ENCODE measurements at regions not wholly inside any gene's neighbourhood (a gene's known extent, or its start where the extent isn't known, plus 50 kb on each side); places are given as distances from the start of the nearest gene placed in this dataset.

DNA sequence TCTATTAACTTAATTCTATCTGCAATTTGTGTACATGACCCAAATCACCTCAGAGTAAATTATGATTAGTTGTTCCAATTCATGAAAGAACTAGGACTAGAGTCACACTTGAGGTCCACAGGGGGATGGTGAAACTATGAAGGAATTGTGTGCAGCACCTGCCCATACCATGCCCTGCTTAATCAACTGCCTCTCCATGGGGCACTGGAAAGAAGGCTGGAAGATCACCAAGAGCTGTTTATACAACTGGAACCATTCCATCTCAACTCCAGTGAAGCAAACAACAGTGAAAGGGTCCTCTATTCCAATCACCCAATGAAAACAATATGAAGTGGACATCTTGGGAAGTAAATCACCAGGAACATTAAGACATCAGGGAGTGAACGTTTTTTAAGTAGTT lies 98.7 kb upstream of the SEMA3D start:
- no peak overlapping the region for H3K4me2 ChIP-seq
- no peak for DNase-seq (ENCODE audit: low read depth in 1 of 2, low spot score in 1 of 2)
- CTCF ChIA-PET, result no interaction called here
- no peaks in the 10 kb centered on the region for H3K4me1 ChIP-seq
- no peak overlapping the region for H3K27ac ChIP-seq
- FAIRE-seq, result no peak
- no peak for TF ChIP-seq POLR2AphosphoS2 (conservative IDR thresholded peaks at IDR 0.05; ENCODE audit: low read length)
- TF ChIP-seq NFE2L2 (conservative IDR thresholded peaks at IDR 0.05; ENCODE audit: low read length), result no peak
- no peak overlapping the region for H3K4me3 ChIP-seq
- POLR2A ChIA-PET, result no interaction called here
- H3K9me3 ChIP-seq, result no peaks in the 10 kb centered on the region
- no peak for ATAC-seq
- WGBS (ENCODE audit: missing lambda C conversion rate), result 0% methylated on average over 1 of the region's 1 CpG

DNA sequence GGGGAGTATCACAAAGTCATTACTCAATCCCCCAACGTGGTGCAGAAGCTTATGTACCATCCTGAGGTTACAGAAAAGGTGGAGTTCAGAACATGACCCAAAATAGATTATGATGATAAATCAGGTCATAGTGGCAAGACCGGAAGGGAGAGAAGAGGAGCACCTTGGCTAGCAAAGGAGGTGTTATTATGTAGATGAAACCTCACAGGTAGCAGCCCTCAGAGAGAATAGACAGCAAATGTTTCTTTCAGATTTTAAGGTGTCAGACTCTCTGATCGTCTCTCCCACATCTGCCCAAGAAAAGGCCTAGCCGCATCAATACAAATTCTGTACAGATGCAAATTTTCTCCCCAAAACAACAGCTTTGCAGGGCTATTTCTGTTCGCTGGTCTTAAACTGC lies 88.3 kb upstream of the SEMA3D start:
- no peaks in the 10 kb centered on the region for H3K9me3 ChIP-seq
- H3K4me3 ChIP-seq, result no peak overlapping the region
- no peak overlapping the region for H3K4me2 ChIP-seq
- CTCF ChIA-PET, result no interaction called here
- no peak for DNase-seq (ENCODE audit: low read depth in 1 of 2, low spot score in 1 of 2)
- no peak for FAIRE-seq
- WGBS (ENCODE audit: missing lambda C conversion rate), result 39% methylated on average over 5 of the region's 5 CpGs
- no peak overlapping the region for H3K27ac ChIP-seq
- POLR2A ChIA-PET, result no interaction called here
- TF ChIP-seq NPAS2 (CRISPR knock-in tag; IDR thresholded peaks at IDR 0.05; ENCODE audit: borderline replicate concordance) (no peak), JUN (IDR thresholded peaks at IDR 0.05) (no peak), EP300 (IDR thresholded peaks at IDR 0.05) (no peak), FOSB (CRISPR knock-in tag; IDR thresholded peaks at IDR 0.05) (no peak), ZFP36 (IDR thresholded peaks at IDR 0.05; ENCODE audit: borderline replicate concordance, partially characterized antibody) (no peak), HOXB13 (CRISPR knock-in tag; IDR thresholded peaks at IDR 0.05; ENCODE audit: low read depth) (no peak), MYC (IDR thresholded peaks at IDR 0.05; ENCODE audit: borderline replicate concordance, low read length) (no peak), SMC3 (IDR thresholded peaks at IDR 0.05) (no peak), ESRRA (IDR thresholded peaks at IDR 0.05; ENCODE audit: borderline replicate concordance, low read length) (no peak), FOXS1 (CRISPR knock-in tag; IDR thresholded peaks at IDR 0.05) (no peak), RFX5 (IDR thresholded peaks at IDR 0.05) (no peak), SREBF2 (IDR thresholded peaks at IDR 0.05) (no peak), NR3C1 (IDR thresholded peaks at IDR 0.05) (no peak), POLR2AphosphoS2 (conservative IDR thresholded peaks at IDR 0.05; ENCODE audit: low read length) (no peak)
- TF ChIP-seq, protein P1, sequence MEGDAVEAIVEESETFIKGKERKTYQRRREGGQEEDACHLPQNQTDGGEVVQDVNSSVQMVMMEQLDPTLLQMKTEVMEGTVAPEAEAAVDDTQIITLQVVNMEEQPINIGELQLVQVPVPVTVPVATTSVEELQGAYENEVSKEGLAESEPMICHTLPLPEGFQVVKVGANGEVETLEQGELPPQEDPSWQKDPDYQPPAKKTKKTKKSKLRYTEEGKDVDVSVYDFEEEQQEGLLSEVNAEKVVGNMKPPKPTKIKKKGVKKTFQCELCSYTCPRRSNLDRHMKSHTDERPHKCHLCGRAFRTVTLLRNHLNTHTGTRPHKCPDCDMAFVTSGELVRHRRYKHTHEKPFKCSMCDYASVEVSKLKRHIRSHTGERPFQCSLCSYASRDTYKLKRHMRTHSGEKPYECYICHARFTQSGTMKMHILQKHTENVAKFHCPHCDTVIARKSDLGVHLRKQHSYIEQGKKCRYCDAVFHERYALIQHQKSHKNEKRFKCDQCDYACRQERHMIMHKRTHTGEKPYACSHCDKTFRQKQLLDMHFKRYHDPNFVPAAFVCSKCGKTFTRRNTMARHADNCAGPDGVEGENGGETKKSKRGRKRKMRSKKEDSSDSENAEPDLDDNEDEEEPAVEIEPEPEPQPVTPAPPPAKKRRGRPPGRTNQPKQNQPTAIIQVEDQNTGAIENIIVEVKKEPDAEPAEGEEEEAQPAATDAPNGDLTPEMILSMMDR (IDR thresholded peaks at IDR 0.05), result no peak
- TF ChIP-seq, protein P2, sequence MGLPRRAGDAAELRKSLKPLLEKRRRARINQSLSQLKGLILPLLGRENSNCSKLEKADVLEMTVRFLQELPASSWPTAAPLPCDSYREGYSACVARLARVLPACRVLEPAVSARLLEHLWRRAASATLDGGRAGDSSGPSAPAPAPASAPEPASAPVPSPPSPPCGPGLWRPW (IDR thresholded peaks at IDR 0.05), result no peak
- TF ChIP-seq, protein P3, sequence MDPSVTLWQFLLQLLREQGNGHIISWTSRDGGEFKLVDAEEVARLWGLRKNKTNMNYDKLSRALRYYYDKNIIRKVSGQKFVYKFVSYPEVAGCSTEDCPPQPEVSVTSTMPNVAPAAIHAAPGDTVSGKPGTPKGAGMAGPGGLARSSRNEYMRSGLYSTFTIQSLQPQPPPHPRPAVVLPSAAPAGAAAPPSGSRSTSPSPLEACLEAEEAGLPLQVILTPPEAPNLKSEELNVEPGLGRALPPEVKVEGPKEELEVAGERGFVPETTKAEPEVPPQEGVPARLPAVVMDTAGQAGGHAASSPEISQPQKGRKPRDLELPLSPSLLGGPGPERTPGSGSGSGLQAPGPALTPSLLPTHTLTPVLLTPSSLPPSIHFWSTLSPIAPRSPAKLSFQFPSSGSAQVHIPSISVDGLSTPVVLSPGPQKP (IDR thresholded peaks at IDR 0.05; ENCODE audit: low read depth, low read length), result no peak
- no peak for ATAC-seq
- no peaks in the 10 kb centered on the region for H3K4me1 ChIP-seq

DNA sequence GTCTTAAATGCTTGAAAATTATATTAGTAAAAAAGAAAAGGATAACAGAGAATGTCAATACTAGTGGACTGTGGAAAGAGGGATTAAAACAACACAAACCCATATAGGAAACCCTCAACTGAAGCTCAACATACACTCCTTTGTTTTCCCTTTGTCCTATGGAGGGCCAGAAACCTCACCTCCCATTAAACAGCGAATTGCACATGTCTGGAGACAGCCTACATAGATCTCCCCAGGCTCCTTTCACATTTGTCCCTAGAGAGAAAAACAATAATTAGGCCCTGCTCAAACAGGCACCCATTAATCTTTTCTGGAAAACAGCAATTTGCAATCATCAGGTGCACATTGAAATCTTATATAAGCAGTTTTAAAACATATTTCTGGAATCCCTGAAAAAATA lies 87.6 kb upstream of the SEMA3D start:
- Histone ChIP-seq H3K27ac (no peak overlapping the region), H3K4me3 (no peak overlapping the region), H3K4me1 (no peaks in the 10 kb centered on the region), H3K9me3 (no peaks in the 10 kb centered on the region), H3K4me2 (no peak overlapping the region)
- ChIA-PET POLR2A (no interaction called here), CTCF (no interaction called here)
- WGBS (ENCODE audit: missing lambda C conversion rate), result 0% methylated on average over 1 of the region's 1 CpG
- DNase-seq (ENCODE audit: low read depth in 1 of 2, low spot score in 1 of 2) (no peak), FAIRE-seq (no peak), ATAC-seq (no peak)
- TF ChIP-seq, protein P4, sequence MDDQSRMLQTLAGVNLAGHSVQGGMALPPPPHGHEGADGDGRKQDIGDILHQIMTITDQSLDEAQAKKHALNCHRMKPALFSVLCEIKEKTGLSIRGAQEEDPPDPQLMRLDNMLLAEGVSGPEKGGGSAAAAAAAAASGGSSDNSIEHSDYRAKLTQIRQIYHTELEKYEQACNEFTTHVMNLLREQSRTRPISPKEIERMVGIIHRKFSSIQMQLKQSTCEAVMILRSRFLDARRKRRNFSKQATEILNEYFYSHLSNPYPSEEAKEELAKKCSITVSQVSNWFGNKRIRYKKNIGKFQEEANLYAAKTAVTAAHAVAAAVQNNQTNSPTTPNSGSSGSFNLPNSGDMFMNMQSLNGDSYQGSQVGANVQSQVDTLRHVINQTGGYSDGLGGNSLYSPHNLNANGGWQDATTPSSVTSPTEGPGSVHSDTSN (IDR thresholded peaks at IDR 0.05), result no peak
- no peak for TF ChIP-seq RCOR1 (IDR thresholded peaks at IDR 0.05; ENCODE audit: low read depth, low read length)
- TF ChIP-seq HOXB5 (CRISPR knock-in tag; IDR thresholded peaks at IDR 0.05), result no peak
- TF ChIP-seq, protein P2 (IDR thresholded peaks at IDR 0.05), result no peak
- TF ChIP-seq, protein P5, sequence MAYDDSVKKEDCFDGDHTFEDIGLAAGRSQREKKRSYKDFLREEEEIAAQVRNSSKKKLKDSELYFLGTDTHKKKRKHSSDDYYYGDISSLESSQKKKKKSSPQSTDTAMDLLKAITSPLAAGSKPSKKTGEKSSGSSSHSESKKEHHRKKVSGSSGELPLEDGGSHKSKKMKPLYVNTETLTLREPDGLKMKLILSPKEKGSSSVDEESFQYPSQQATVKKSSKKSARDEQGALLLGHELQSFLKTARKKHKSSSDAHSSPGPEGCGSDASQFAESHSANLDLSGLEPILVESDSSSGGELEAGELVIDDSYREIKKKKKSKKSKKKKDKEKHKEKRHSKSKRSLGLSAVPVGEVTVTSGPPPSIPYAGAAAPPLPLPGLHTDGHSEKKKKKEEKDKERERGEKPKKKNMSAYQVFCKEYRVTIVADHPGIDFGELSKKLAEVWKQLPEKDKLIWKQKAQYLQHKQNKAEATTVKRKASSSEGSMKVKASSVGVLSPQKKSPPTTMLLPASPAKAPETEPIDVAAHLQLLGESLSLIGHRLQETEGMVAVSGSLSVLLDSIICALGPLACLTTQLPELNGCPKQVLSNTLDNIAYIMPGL (CRISPR knock-in tag; IDR thresholded peaks at IDR 0.05; ENCODE audit: borderline replicate concordance), result no peak
- no peak for TF ChIP-seq SMC3 (IDR thresholded peaks at IDR 0.05)
- no peak for TF ChIP-seq FOXS1 (CRISPR knock-in tag; IDR thresholded peaks at IDR 0.05)
- TF ChIP-seq HDAC2 (IDR thresholded peaks at IDR 0.05), result no peak
- no peak for TF ChIP-seq CHD2 (IDR thresholded peaks at IDR 0.05; ENCODE audit: low read length, partially characterized antibody)
- TF ChIP-seq HOXA7 (CRISPR knock-in tag; IDR thresholded peaks at IDR 0.05), result no peak
- no peak for TF ChIP-seq NPAS2 (CRISPR knock-in tag; IDR thresholded peaks at IDR 0.05; ENCODE audit: borderline replicate concordance)

Measured in A549 (cell line).